Parathyroid adenoma (tissue), 2 donors: ENCODE measurements at regions not wholly inside any gene's neighbourhood (a gene's known extent, or its start where the extent isn't known, plus 50 kb on each side); places are given as distances from the start of the nearest gene placed in this dataset.

Source experiments
- H2AFZ ChIP-seq: fragments of 300-600 bp; sonication (generic); one replicate; pipeline ENCODE4 v1.7.0; 2017; ENCODE audit warnings: antibody characterized with exemption, mild to moderate bottlenecking
- H3K27ac ChIP-seq: fragments of 300-600 bp; sonication (generic); one replicate; pipeline ENCODE4 v1.7.0; 2017
- H3K27me3 ChIP-seq: fragments of 300-600 bp; sonication (generic); one replicate; pipeline ENCODE4 v1.7.0; 2017; ENCODE audit warnings: low read length; ENCODE audit not compliant: control insufficient read depth, insufficient read depth
- H3K36me3 ChIP-seq: fragments of 300-600 bp; sonication (generic); one replicate; pipeline ENCODE4 v1.7.0; 2017; ENCODE audit warnings: low read length; ENCODE audit not compliant: control insufficient read depth, insufficient read depth
- H3K4me1 ChIP-seq: fragments of 300-600 bp; sonication (generic); one replicate; pipeline ENCODE4 v1.7.0; 2017; ENCODE audit warnings: control low read depth
- H3K4me2 ChIP-seq: fragments of 300-600 bp; sonication (generic); one replicate; pipeline ENCODE4 v1.7.0; 2017; ENCODE audit warnings: low read length
- H3K4me3 ChIP-seq: fragments of 300-600 bp; sonication (generic); one replicate; pipeline ENCODE4 v1.7.0; 2017; ENCODE audit warnings: low read depth, low read length
- H3K79me2 ChIP-seq: fragments of 300-600 bp; sonication (generic); one replicate; pipeline ENCODE4 v1.7.0; 2017; ENCODE audit warnings: control low read depth
- H3K9ac ChIP-seq: fragments of 300-600 bp; sonication (generic); one replicate; pipeline ENCODE4 v1.7.0; 2017; ENCODE audit warnings: mild to moderate bottlenecking
- H3K9me3 ChIP-seq: fragments of 300-600 bp; sonication (generic); one replicate; pipeline ENCODE4 v1.7.0; 2017; ENCODE audit warnings: low read length; ENCODE audit not compliant: control insufficient read depth
- TF ChIP-seq, protein P1 (sequence below): fragments of 300-600 bp; sonication (generic); IDR thresholded peaks from one replicate; pipeline ENCODE4 v1.7.0; 2017; ENCODE audit warnings: antibody characterized with exemption, mild to moderate bottlenecking
- donor health status: primary hyperparathyroidism.

GRCh38 chr5:153005711-153006110 lies 484.8 kb upstream of the GRIA1 start:
- Histone ChIP-seq H3K9me3 (peaks cover 4% of the 10 kb centered on the region), H3K27me3 (no peaks in the 10 kb centered on the region), H3K4me3 (no peak overlapping the region), H3K36me3 (no peaks in the 10 kb centered on the region), H3K4me2 (no peak overlapping the region), H3K9ac (no peak overlapping the region), H3K79me2 (no peaks in the 10 kb centered on the region), H2AFZ (no peak overlapping the region), H3K27ac (no peak overlapping the region), H3K4me1 (no peaks in the 10 kb centered on the region)
- TF ChIP-seq, protein P1, sequence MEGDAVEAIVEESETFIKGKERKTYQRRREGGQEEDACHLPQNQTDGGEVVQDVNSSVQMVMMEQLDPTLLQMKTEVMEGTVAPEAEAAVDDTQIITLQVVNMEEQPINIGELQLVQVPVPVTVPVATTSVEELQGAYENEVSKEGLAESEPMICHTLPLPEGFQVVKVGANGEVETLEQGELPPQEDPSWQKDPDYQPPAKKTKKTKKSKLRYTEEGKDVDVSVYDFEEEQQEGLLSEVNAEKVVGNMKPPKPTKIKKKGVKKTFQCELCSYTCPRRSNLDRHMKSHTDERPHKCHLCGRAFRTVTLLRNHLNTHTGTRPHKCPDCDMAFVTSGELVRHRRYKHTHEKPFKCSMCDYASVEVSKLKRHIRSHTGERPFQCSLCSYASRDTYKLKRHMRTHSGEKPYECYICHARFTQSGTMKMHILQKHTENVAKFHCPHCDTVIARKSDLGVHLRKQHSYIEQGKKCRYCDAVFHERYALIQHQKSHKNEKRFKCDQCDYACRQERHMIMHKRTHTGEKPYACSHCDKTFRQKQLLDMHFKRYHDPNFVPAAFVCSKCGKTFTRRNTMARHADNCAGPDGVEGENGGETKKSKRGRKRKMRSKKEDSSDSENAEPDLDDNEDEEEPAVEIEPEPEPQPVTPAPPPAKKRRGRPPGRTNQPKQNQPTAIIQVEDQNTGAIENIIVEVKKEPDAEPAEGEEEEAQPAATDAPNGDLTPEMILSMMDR: no peak

DNA sequence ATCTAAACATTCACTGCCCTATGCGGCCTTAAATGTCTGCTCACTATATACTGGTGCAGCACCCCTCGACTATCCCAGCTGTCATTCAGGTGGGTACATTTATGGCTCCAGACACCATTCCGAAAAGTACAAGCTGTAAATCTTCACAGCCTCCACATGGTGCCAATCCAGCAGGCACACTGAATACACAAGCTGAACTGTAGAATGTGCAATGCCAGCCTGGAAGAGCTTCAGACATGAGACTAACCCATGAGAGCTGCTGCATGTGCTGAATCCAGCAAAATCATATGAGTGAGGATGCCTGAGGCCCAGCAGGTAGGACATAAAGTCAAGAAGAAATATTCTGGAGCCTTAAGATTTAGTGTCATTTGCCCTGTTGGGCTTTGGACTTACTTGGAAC lies 483.8 kb upstream of the GRIA1 start:
- Histone ChIP-seq H3K4me2 (no peak overlapping the region), H3K79me2 (no peaks in the 10 kb centered on the region), H3K9me3 (peaks cover 4% of the 10 kb centered on the region), H3K9ac (no peak overlapping the region), H3K4me3 (no peak overlapping the region), H3K27ac (no peak overlapping the region), H2AFZ (no peak overlapping the region), H3K27me3 (no peaks in the 10 kb centered on the region), H3K4me1 (no peaks in the 10 kb centered on the region), H3K36me3 (no peaks in the 10 kb centered on the region)
- TF ChIP-seq, protein P1: no peak

DNA sequence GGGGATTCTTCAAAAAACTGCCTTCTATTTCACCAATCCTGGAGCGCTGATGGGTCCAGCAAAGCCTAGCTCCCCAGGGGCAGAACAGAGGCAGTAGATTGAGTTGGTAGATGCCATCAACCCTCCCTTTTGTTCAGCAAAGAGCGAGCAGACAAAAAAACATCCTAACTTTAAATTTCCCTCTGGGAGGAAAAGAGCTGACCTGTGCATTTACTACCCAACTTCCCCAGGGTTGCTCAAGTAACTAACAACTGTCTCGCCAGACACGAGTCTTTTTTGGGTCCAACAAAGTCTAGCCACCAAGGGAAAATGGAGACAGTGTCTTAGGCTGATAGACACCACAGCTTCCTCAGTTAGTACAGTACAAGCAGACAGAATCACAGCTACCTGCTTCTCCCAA lies 476.3 kb upstream of the GRIA1 start:
- TF ChIP-seq, protein P1: no peak
- Histone ChIP-seq H3K9ac (no peak overlapping the region), H3K27me3 (no peaks in the 10 kb centered on the region), H3K79me2 (no peaks in the 10 kb centered on the region), H3K27ac (no peak overlapping the region), H3K4me3 (no peak overlapping the region), H2AFZ (no peak overlapping the region), H3K9me3 (no peaks in the 10 kb centered on the region), H3K36me3 (no peaks in the 10 kb centered on the region), H3K4me1 (no peaks in the 10 kb centered on the region), H3K4me2 (no peak overlapping the region)

GRCh38 chr5:153018121-153018520 lies 472.3 kb upstream of the GRIA1 start:
- Histone ChIP-seq H3K36me3 (no peaks in the 10 kb centered on the region), H2AFZ (no peak overlapping the region), H3K9ac (no peak overlapping the region), H3K4me2 (no peak overlapping the region), H3K9me3 (peaks cover 3% of the 10 kb centered on the region), H3K4me1 (no peaks in the 10 kb centered on the region), H3K79me2 (no peaks in the 10 kb centered on the region), H3K27me3 (no peaks in the 10 kb centered on the region), H3K27ac (no peak overlapping the region), H3K4me3 (no peak overlapping the region)
- TF ChIP-seq, protein P1: no peak

DNA sequence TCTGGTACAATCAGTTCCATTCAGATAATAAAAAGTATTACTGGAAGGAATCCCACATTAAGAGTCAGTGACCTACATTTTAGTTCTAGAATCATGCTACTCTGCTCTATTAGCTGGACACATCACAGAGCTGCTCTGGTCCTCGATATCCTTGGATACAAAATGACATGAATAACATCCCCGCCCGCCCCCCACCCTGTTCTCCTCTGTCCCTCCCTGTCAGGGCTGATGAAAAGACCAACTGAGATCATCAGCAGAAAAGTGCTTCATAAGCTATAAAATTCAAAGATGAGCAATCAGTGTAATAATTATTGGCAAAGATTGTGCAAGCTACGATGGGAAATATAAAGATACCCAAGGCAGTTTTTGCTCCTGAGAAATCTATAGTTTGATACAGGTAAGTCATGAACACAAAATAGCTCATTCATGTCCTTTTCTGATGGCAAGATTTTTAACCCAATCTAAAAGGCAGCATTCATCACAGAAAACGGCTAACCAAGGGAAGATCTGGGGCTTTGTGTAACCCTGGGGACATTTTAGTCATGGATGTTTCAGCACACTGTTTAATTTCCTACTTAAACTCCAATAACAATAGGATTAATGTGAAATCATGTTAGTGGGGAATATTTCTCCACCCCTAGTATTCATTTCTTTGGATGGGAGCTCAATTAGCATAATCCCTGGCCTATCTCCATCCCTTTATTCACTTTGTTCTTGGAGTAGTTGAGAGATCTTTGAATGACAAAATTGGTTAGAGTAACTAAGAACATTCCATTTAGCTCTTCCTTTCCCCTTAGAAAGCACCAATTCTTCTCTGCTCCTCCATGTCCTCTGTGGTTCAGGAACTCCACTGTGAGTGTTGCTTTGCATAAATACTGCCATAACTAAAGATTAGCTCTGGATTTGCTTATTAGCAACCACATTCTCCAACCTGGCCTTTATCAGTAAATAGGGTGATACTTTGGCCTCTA lies 459.4 kb upstream of the GRIA1 start:
- Histone ChIP-seq H3K9ac (no peak overlapping the region), H2AFZ (no peak overlapping the region), H3K79me2 (no peaks in the 10 kb centered on the region), H3K4me3 (no peak overlapping the region), H3K27me3 (no peaks in the 10 kb centered on the region), H3K4me1 (no peaks in the 10 kb centered on the region), H3K27ac (no peak overlapping the region), H3K4me2 (no peak overlapping the region), H3K9me3 (no peaks in the 10 kb centered on the region), H3K36me3 (no peaks in the 10 kb centered on the region)
- TF ChIP-seq, protein P1: no peak
